ENCODE measurements at regions not wholly inside any gene's neighbourhood (a gene's known extent, or its start where the extent isn't known, plus 50 kb on each side); places are given as distances from the start of the nearest gene placed in this dataset.

GRCh38 chr6:120468486-120468885, 865.8 kb downstream of the TBC1D32 start (continued):
- TF ChIP-seq POLR2AphosphoS5 (IDR thresholded peaks at IDR 0.05; ENCODE audit: low read depth, low read length) (no peak), NANOG (IDR thresholded peaks at IDR 0.05; ENCODE audit: insufficient read depth, low read depth, low read length, poor library complexity, severe bottlenecking) (no peak), POLR2A (IDR thresholded peaks at IDR 0.05; ENCODE audit: control extremely low read depth in 1 of 2, low read depth in 2 of 2, low read length in 2 of 2) (no peak), CTCF (IDR thresholded peaks at IDR 0.05; ENCODE audit: control extremely low read depth in 1 of 3, insufficient read depth in 1 of 3, low read depth in 1 of 3, low read length in 3 of 3) (no peak)
